CD4-positive, alpha-beta T cell treated with Interferon alpha-2 for 1 hour (primary cell): ENCODE measurements at regions not wholly inside any gene's neighbourhood (a gene's known extent, or its start where the extent isn't known, plus 50 kb on each side); places are given as distances from the start of the nearest gene placed in this dataset.

Experiments used
- DNase-seq, 2 donors: peaks; one replicate each; pipeline ENCODE4 v3.0.0-alpha.2; 2020 to 2022

DNA sequence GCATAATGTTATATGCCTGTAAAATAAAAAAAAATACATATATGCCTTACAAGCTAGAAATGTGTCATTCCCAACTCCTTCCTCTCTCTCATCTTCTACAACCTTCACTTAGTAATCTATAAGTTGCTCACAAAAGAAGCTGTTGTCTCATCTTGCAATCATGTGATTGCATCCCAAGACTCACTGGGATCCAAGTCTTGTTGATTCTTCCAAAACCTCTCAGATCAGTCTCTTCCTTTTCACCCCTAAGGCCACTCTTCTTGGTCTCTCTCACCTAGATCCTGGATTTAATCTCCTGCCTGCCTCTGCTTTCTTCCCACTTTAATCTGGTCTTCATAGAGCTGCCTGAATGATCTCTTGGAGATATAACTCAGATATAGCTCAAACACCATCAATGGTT lies 261.1 kb upstream of the NR4A3 start:
- no peak for DNase-seq

DNA sequence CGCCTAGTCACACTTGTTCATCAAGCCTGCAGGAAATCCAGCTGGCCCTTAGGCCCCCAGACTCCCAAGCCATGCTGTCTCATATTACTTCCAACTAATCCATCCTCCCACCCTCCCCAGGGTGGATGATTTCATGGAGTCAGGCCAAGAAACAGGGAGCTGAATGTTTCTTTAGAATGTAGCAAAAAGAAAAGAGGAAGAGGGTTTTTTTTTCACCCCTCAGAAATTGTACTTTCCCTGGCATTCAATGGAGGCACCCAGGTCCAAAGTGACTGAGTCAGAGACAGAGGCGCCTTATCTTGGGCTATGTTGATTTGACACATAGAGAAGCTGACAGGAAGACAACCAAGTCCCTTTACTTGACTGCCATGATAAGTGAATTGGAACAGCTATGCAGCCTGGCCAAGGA lies 260.2 kb upstream of the NR4A3 start:
- no peak for DNase-seq

DNA sequence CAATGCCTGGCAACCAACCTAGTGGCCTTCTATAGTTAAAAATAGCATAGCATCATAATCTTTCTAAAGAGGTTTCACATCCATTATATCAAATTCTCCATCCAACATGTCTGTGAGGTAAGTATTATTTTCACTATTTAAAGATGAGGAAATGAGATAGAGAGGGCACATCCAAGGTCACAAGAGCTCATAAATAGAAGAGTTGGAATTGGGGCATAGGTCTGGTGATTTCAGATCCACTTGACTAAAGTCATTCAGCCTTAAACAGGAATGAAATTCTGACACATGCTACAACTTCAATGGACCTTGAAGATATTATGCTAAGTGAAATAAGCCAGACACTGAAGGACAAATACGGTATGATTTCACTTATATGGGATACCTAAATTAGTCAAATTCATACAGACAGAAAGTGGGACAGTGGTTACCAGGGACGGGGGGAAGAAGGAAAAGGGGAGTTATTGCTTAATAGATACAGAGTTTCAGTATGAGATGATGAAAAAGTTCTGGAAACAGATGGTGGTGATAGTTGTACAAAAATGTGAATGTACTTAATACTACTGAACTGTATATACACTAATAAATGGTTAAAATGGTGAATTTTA lies 259.6 kb upstream of the NR4A3 start:
- DNase-seq, result no peak

DNA sequence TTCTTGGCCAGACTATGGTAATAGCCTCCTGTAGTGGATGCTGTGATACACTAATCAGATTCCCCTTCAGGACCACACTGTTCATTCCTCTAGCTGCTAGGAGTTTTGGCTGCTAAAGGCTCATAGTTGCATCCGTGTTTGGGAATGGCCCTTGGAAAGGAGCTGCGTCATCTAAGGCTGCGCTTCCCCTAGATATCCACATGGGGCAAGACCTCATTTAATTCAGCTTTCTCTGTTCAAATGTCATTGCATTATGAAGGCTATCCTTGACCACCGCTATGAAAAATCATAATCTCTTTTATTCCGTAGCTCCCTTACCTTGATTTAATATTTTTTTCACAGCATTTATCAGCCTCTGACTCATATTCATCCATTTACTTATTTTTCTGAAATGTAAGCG lies 258.3 kb upstream of the NR4A3 start:
- DNase-seq, result no peak

DNA sequence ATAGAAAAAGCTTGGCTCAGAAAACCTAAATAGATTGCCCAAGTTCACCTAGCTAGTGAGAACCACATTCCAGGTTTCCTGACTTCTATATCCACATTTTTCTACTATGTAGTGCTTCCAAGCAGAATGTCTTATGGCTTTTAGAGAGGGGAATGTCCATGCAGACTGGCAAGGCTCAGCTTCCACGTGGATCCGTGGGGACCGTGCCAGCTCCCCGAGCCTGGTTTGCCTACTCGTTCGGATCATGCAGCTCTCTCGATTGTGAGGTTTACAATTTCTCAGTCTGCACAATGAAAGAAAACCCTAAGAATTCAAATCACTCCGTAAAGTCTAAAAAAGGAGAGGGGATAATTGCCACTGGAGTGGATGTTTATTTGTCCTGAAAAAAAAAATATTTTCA lies 256.5 kb upstream of the NR4A3 start:
- no peak for DNase-seq

DNA sequence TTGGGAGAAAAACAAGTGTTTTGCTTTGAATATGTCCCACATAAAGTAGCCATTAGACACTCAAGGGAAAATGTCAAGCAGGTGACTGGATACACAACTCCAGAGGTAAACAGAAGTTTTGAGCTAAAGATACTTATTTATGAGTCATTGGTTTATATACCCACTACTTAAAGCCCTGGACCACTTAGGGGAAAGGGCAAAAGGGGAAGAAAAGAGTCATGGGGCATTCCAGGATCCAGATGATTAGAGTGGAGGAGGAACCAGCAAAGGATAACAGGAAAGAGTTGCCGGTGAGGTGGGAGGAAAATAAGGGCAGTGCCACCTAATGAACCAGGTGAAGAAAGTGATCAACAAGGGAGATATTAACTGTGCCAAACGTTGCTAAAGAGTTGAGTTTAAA lies 254.2 kb upstream of the NR4A3 start:
- no peak for DNase-seq

DNA sequence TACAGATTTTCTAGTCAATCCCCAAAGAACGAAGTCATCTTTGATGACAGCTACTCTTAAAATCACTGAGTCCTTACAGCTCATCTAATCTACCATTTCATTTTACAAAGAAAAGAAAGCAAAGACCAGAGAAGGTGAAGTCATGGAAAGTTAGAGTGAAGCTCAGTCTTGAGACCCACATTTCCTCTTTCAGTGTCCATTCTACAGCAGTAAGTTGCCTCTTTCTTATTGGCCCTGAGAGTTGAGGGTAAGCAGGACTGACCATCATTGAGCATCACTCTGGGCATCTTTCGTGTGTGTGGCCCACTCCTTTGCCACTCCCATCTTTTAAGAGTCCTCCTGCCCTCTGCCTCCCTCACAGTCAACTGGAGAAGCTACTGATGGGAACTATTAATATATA lies 251.8 kb upstream of the NR4A3 start:
- DNase-seq, result no peak

DNA sequence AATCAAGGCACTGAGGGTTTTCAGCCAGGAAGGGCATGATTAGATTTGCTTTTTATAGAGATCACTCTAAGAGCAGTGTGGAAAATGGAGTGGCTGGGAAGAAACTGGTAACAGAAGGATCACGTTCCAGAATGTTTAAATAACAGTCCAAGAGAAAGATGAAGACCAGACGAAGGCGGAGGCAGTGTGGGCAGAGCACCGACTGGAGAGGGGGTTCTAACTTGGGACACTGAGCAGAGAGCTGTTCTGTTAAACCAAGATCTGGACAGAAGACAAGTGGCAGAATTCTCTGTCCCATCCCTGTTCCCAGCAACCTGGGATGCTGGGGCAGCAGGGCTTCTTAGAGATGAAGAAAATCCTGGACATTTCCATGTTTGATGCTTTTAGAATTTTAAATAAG lies 249.1 kb upstream of the NR4A3 start:
- no peak for DNase-seq

DNA sequence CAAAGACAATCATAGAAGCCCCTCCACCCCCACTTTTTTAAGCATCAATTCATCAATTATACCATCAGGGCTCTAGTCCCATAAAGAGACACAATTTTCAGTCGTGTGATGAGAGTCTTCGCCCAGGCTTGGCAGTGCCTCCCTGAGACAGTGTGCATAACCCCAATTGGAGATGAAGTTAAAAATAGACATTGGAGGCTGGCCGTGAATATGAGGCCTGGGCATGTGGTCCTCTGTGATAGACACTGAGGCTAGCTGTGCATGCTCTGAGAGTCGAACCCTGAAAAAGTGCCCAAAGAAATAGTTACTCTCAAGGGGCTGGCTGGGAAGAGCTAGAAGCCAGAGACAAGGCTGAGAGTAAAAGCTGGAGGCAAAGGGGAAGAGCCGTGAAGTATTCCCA lies 248.6 kb upstream of the NR4A3 start:
- DNase-seq, result no peak

DNA sequence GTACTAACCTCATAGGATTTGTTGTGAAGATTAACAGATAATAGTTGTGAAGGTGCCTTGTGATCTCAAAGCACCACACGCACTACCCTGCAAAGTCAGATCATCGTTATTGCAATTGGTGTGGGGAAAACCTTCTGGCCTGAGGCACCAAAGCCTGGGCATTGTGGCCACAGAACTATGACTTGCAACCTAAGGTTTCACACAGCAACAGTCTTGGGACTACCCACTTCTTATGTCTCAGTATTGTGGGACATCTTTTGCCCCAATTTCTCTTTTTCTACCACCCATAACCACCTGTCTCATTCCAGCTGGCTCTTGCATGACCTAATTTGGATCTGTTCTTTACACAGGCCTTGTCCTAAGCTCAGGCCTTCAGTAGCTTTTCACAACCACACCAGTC lies 247.8 kb upstream of the NR4A3 start:
- no peak for DNase-seq

DNA sequence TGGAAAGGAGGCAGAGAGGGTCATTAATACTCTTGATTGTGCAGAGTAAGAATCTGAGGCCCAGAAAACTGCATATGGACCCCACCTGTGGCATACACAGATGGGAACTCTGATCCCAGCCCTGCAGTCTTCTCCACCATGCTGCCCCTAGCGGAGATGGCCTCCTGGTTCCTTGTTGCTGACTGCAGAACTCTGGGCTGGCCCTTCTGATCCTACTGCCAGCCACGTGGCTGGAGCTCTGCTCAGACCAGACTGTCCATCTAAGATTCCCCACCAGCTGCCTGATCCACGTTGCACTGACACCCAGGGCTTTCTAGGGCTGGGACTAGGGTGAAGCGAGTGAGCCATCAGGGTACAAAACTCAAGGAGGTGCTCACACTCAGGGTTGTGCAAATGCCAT lies 245.7 kb upstream of the NR4A3 start:
- no peak for DNase-seq

DNA sequence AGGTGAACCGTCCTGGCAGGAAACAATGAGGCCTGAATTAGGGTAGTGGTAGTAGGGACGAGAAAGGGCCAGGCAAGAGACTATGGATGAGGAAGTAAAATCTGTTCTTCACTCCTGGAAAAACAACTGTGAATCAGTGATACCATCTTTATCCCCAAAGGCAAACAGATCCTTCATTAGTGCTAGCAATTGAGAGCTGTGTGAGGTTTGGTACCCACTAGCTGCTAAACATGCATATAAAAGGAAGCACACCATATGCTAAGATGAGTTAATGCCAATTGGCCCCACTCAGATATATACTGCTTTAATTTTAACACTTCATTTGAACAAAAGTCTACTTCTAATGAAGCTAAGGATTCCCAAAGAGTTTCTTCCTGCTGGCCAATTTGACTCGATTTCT lies 244.8 kb upstream of the NR4A3 start:
- no peak for DNase-seq

DNA sequence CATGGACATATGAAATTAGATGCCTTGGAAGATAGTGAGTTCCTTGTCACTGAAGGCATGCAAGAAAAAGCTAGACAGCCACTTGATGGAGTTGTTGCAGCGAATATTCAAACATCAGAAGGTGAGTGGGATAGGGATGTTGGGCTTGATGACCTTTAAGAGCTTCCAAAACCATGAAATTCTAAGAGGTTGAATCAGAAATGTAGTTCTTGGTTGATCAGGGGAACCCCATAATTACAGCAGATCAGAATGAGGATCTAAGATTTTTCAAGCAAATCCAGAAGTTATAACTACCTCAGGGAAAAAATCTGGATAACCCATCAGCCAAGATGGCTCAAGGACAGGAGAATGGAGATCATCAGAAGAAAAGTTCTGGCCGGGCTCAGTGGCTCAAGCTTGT lies 244.3 kb upstream of the NR4A3 start:
- DNase-seq, result no peak

DNA sequence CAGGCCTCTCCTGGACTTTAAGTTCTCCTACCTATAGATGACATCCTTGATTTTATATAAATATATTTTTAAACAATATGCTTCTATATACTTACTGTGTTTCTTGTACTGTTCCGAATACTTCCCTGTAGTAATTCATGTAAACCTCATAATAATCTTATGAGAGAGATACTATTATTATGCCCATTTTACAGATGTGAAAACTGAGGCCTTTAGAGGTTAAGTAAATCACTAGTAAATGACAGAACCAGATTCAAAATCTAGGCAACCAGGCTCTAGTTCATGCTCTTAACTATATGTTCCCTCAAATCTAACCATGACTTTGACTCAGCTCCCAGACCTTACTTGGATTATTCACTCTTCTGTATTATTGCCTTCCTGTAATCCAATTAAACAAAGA lies 243.0 kb upstream of the NR4A3 start:
- DNase-seq, result no peak

DNA sequence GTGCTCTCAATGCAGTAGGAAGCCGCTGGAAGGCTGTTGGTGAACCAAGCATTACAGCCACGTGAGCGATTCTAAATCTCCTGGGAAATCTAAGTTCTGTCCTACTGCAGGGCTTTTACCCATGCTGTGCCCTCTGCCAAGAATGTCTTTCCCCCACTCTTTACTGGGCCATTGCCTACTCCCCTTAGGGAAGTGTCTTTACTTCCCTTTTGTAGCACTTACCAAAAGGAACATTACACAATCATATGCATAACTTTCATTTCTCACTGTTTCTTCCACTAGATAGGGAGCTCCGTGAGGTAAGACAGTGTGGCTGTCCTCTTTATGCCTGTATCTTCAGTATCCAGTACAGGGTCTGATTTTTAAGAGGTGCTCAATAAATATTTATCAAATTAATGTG lies 241.7 kb upstream of the NR4A3 start:
- peak in 1 of 2 donors; percentile 28 for DNase-seq

DNA sequence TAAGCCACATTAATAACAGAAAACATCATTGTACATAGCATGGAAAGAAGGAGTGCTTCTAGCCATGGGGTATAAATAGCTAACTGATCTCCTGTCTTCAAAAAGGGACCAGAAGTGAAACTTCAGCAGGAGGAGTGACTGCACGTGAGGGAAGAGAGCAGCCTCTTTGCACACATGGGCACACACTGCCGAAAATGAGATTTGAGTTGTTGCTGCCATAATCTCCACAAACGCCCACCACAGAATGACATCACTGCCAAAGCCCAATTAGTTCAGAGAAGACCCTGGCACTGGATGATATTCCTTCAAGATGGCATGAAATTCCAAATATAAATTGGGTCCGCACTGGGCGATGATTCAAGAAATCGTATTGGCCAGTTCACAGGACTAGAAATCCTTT lies 238.9 kb upstream of the NR4A3 start:
- DNase-seq, result no peak

DNA sequence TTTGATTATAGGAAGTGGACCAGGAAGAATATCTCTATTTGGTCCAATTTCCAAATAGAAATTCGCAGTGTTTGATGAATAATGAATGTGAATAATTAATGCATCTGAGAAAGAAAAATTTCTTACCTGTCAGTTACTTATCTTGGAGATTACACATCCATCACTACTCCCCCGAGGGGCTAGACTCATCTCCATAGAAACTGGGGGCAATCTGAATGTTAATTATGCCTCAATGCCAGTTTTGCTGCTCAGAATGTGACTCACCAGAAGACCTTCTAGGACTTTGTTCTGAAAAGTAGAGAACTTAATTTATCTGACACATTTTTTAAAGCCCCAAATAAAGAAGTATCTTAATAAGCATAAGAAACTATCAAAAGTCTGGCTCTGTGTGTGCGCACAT lies 233.4 kb upstream of the NR4A3 start:
- no peak for DNase-seq

DNA sequence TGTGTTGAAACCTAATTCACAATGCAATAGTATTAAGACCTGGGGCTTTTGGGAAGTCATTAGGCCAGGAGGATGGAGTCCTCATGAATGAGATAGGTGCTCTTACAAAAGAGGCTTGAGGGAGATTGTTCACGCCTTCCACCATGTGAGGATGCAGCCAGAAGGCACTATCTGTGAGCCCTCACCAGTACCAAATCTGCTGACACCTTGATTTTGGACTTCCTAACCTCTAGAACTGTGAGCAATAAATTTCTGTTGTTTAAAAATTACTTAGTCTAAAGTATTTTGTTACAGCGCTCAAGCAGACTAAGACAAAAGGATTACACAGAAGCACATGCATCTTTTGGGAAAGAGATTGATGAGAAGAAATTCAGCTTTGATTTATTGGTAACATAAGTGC lies 232.9 kb upstream of the NR4A3 start:
- DNase-seq, result no peak

DNA sequence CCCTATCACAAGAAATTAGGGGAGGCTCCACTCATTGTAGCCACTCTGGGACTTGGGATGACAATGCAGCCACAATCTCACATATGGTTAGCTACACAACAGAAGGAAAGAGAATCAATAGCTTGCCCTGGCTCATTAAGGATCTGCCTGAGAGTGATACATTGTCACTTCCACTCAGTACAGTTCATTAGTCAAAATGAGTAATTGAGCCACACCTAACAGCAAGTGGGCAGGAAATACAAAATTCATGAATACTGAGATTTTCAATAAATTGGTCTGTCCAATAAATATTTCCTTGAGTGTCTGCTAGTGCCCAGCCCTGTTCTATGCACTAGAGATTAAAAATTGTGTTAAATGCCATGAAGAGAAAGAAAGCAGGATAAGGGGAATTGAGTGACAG lies 231.3 kb upstream of the NR4A3 start:
- DNase-seq, result no peak

DNA sequence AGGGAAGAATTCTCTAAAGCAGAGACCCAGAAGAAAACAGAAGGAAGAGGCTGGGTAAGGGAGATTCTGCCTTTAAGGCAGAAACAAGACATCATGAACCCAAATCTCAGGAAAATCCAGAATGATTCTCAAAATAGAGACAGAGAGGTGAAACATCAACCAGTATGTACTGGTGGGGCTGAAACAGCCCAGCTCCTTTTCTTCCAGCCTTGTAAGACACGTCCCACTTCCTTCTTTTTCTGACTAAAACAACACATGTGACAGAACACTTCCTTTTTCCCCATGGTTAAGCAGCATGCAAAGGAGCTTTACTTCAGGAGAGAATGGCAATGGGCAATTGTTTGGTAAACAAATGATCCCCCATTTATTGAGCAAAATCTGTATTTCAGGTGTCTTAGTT lies 230.8 kb upstream of the NR4A3 start:
- DNase-seq, result peak; percentile 11 to 25

DNA sequence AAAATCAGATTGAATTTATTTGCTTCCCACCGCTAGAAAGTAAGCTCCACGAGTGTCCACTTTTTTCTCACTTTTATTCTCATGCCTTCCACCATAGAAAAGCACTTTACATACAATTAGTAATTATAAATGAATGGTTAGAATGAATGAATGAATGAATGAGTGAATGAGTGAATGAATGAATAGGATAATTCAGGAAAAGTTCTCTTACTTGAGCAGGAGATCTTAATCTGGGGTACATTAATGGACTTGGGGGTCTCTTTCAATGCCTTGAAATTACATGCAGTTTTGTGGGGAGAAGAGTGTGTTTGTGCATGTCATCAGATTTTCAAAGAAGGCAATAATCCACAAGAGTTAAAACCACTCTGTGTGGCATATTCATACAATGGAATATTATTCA lies 229.9 kb upstream of the NR4A3 start:
- DNase-seq, result no peak

DNA sequence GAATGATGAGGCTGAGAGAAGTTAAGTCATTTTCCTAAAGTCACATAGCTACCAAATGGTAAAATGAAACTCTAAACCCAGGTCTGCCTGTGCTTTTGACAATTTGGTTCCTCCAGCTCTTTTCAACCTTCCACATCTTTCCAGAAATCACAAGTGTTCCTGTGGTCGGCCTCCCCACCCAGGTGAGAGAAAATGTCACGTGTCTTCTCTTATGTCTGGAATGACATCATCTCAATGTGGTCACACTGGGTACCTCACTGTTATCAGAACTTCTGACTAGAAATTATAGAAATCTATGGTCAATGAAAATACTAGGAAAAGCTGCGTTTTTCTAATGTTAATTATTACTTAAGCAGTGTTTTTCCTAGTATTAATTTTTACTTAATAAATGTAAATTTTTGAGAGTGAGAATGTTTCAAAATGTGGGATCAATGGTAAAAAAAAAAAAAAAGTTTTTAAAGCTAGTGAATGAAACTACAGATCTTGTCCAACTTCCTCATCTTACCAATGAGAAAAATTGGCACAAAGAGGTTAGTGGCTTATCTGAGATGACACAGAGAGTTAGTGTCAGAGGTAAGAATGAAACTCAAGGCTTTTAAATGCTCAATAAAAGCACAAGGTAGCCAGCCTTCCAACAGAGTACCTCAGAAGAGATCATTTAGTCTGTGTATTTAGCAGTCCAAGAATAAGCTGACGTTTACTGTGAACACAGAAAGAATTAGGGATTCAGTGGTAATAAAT lies 228.7 kb upstream of the NR4A3 start:
- DNase-seq, result no peak

DNA sequence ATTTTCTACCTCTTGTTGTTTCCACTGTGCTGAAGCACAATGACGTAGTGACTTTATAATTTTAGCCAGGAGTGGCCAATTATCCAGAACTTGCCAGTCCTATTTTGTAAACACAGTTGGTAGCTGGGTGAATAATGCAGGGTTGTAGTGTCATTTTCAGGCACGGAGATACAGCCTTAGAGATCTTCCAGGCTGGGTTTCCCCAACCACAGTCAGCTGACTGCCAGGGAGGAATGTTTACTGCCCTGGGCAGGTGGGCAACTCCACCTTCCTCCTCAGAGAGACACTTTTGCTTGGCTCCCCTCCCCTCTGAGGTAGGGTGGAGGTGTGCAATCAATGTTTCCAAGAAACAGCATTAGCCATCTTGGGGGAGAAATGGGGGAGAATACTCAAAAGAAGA lies 228.1 kb upstream of the NR4A3 start:
- peak in 1 of 2 donors; percentile 5 for DNase-seq

DNA sequence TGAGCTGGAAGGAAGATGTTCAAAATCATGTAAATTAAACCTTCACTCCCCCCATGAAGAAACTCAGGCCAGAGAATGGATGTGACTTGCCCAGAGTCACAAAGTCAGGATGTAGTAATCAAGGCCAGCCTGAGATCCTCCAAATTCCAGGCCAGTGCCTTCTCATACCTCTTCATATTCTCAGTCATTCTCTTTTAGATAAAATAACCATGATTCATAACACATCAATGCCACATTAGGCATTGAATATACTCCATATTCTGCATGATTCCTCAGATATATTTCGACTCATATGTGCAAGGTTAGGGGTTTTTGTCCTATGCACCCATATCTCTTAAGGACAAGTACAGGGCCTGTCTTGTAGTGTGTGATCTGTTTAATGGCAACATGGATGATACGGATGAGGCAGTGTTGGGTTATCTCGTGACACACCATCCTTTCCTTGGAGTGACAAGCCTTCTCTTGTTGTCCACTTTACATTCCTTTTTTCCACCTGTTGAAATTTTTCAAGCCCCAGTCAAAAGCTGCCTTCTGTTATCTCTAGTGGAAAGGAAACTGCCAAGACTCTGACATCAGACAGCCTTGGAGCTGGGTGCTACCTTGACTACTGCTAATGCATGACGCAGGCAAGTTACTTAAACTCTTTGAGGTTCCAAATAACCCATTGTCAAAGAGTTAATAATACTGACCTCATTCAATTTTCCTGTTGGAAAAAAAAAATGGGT lies 227.5 kb upstream of the NR4A3 start:
- no peak for DNase-seq

DNA sequence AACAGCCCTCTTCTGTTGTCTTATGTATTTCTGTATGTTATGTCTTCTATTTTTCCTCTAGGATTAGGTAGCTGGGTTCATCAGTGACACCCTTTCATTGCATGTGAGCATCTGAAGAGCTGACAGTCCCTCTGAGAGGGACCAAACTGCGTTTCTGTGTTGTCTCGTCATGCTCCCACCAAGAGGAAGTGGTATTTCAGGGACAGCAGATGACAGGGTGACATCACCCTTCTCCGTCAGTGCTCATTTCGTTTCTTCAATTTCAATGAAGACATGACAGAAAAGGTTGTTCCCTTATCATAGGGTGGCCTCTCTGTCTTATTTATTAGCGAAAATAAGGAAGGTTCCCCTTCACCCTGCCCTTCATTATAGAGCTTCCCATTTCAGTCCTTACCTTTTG lies 225.9 kb upstream of the NR4A3 start:
- peak; percentile 31 to 63 for DNase-seq
